GM23338 (cell line): ENCODE measurements at regions not wholly inside any gene's neighbourhood (a gene's known extent, or its start where the extent isn't known, plus 50 kb on each side); places are given as distances from the start of the nearest gene placed in this dataset.

ENCODE experiments used
- ATAC-seq: fragments of 200-7000 bp; cut with Tn5 transposase; 3 replicates; pipeline ENCODE4 v1.9.1; 2020
- DNase-seq: peaks from one replicate; pipeline ENCODE4 v3.0.0-alpha.2; 2015; ENCODE audit warnings: low spot score
- H2AFZ ChIP-seq: fragments of 200-600 bp; sonication (generic); 2 replicates; pipeline ENCODE4 v1.8.0; 2016; ENCODE audit warnings: antibody characterized with exemption, mild to moderate bottlenecking, moderate library complexity
- H3F3A ChIP-seq: fragments of 200-600 bp; sonication (generic); replicated peaks from 2 replicates; pipeline ENCODE4 v1.8.0; 2017; ENCODE audit warnings: antibody characterized with exemption, mixed run types, low read depth
- H3K27ac ChIP-seq: fragments of 200-600 bp; sonication (generic); 2 replicates; pipeline ENCODE4 v1.6.1; 2016; ENCODE audit warnings: low read depth
- H3K27me3 ChIP-seq: fragments of 200-600 bp; sonication (generic); 2 replicates; pipeline ENCODE4 v1.8.0; 2016; ENCODE audit warnings: mild to moderate bottlenecking, mixed run types, moderate library complexity; ENCODE audit not compliant: insufficient read depth
- H3K36me3 ChIP-seq: fragments of 200-600 bp; sonication (generic); 2 replicates; pipeline ENCODE4 v1.8.0; 2016; ENCODE audit warnings: mild to moderate bottlenecking; ENCODE audit not compliant: insufficient read depth
- H3K4me1 ChIP-seq: fragments of 200-600 bp; sonication (generic); 2 replicates; pipeline ENCODE4 v1.8.0; 2016; ENCODE audit warnings: mild to moderate bottlenecking, moderate library complexity; ENCODE audit not compliant: insufficient read depth
- H3K4me2 ChIP-seq: fragments of 200-600 bp; sonication (generic); 2 replicates; pipeline ENCODE4 v1.7.1; 2017; ENCODE audit warnings: mixed run types
- H3K4me3 ChIP-seq: fragments of 200-600 bp; sonication (generic); 2 replicates; pipeline ENCODE4 v1.6.1; 2016; ENCODE audit warnings: mixed run types
- H3K79me2 ChIP-seq: fragments of 200-600 bp; sonication (generic); replicated peaks from 2 replicates; pipeline ENCODE4 v1.8.0; 2017; ENCODE audit warnings: mild to moderate bottlenecking; ENCODE audit not compliant: insufficient read depth
- H3K9me2 ChIP-seq: fragments of 200-600 bp; sonication (generic); 2 replicates; pipeline ENCODE4 v1.8.0; 2017; ENCODE audit not compliant: insufficient read depth
- H4K20me1 ChIP-seq: fragments of 200-600 bp; sonication (generic); replicated peaks from 2 replicates; pipeline ENCODE4 v1.8.0; 2017; ENCODE audit warnings: mild to moderate bottlenecking; ENCODE audit not compliant: insufficient read depth
- H3K27ac Mint-ChIP-seq: 2 replicates; pipeline ENCODE4 v1.8.0; 2020; ENCODE audit warnings: inconsistent platforms, mild to moderate bottlenecking, moderate library complexity, mixed read lengths
- H3K27me3 Mint-ChIP-seq: 3 replicates; pipeline ENCODE4 v1.8.0; 2022; ENCODE audit warnings: low read depth, mild to moderate bottlenecking, moderate library complexity, mixed read lengths, inconsistent platforms; ENCODE audit not compliant: insufficient read depth, poor library complexity
- H3K36me3 Mint-ChIP-seq: 3 replicates; pipeline ENCODE4 v1.8.0; 2021; ENCODE audit warnings: low read depth, mild to moderate bottlenecking, inconsistent platforms, moderate library complexity, mixed read lengths
- H3K4me1 Mint-ChIP-seq: 3 replicates; pipeline ENCODE4 v1.8.0; 2020; ENCODE audit warnings: mild to moderate bottlenecking, inconsistent platforms, mixed read lengths
- H3K4me3 Mint-ChIP-seq: 3 replicates; pipeline ENCODE4 v1.8.0; 2021; ENCODE audit warnings: moderate library complexity, mild to moderate bottlenecking, inconsistent platforms, mixed read lengths
- H3K9me3 Mint-ChIP-seq: 3 replicates; pipeline ENCODE4 v1.8.0; 2020; ENCODE audit warnings: moderate library complexity, mild to moderate bottlenecking, inconsistent platforms, mixed read lengths
- CREB1 ChIP-seq: fragments of 250-450 bp; sonication (Bioruptor Pico); IDR thresholded peaks from 2 replicates; pipeline ENCODE4 v1.5.0; 2020; ENCODE audit warnings: low read depth, mild to moderate bottlenecking, moderate library complexity
- ETS1 ChIP-seq: IDR thresholded peaks from 2 replicates; pipeline ENCODE4 v1.6.1; 2016; ENCODE audit warnings: antibody characterized with exemption
- EZH2 ChIP-seq: fragments of 200-600 bp; sonication (generic); IDR thresholded peaks from one replicate; pipeline ENCODE4 v1.8.0; 2017; ENCODE audit warnings: antibody characterized with exemption, mild to moderate bottlenecking, low read depth; ENCODE audit not compliant: unreplicated experiment
- EZH2phosphoT487 ChIP-seq: fragments of 200-600 bp; sonication (generic); IDR thresholded peaks from one replicate; pipeline ENCODE4 v1.8.1; 2018; ENCODE audit warnings: antibody characterized with exemption; ENCODE audit not compliant: unreplicated experiment
- JUNB ChIP-seq: IDR thresholded peaks from one replicate; pipeline ENCODE4 v1.6.1; 2016; ENCODE audit warnings: antibody characterized with exemption; ENCODE audit not compliant: unreplicated experiment
- NANOG ChIP-seq: IDR thresholded peaks from 2 replicates; pipeline ENCODE4 v1.6.1; 2016; ENCODE audit warnings: antibody characterized with exemption, borderline replicate concordance
- POLR2AphosphoS5 ChIP-seq: IDR thresholded peaks from 2 replicates; pipeline ENCODE4 v1.6.1; 2016; ENCODE audit warnings: antibody characterized with exemption, low read depth
- STAT1 ChIP-seq: IDR thresholded peaks from one replicate; pipeline ENCODE4 v1.6.1; 2016; ENCODE audit warnings: antibody characterized with exemption; ENCODE audit not compliant: unreplicated experiment
- ZNF114 ChIP-seq: fragments of 250-450 bp; sonication (Bioruptor Pico); IDR thresholded peaks from 2 replicates; pipeline ENCODE4 v1.5.0; 2020; ENCODE audit warnings: mild to moderate bottlenecking, moderate library complexity
- ZNF331 ChIP-seq: fragments of 250-450 bp; sonication (Bioruptor Pico); IDR thresholded peaks from 2 replicates; pipeline ENCODE4 v1.5.0; 2020; ENCODE audit warnings: low read depth, mild to moderate bottlenecking, moderate library complexity
- TF ChIP-seq, protein P1 (sequence below): IDR thresholded peaks from one replicate; pipeline ENCODE4 v1.6.1; 2018; ENCODE audit warnings: antibody characterized with exemption; ENCODE audit not compliant: unreplicated experiment
- TF ChIP-seq, protein P2 (sequence below), 2 experiments: fragments of 200-600 bp in 1 of 2; sonication (generic) in 1 of 2; conservative IDR thresholded peaks; 2 replicates each; pipeline versions ENCODE4 v1.5.1 to v1.6.1; 2016 to 2017; ENCODE audit warnings: antibody characterized with exemption in 2 of 2, low read depth in 2 of 2, mild to moderate bottlenecking in 2 of 2, moderate library complexity in 1 of 2
- TF ChIP-seq, protein P3 (sequence below): fragments of 250-450 bp; sonication (Bioruptor Pico); IDR thresholded peaks from 2 replicates; pipeline ENCODE4 v1.5.0; 2020; ENCODE audit warnings: mild to moderate bottlenecking, moderate library complexity

GRCh38 chr5:106324356-106324755 is 1346.4 kb downstream of the EFNA5 start:
- no peaks in the 10 kb centered on the region for H3F3A ChIP-seq
- H3K36me3 Mint-ChIP-seq, result peaks cover 3% of the 10 kb centered on the region; the same call in 1 of the 3 replicates
- no peak overlapping the region for H2AFZ ChIP-seq
- 0 out of 2 replicates have a peak, but pooled peaks cover 4% of the 10 kb centered on the region for H3K9me2 ChIP-seq
- no peak overlapping the region for H3K27ac ChIP-seq
- no peak overlapping the region for H3K27ac Mint-ChIP-seq
- H3K27me3 Mint-ChIP-seq, result no peaks in the 10 kb centered on the region
- H3K36me3 ChIP-seq, result no peaks in the 10 kb centered on the region
- H3K27me3 ChIP-seq, result no peaks in the 10 kb centered on the region
- ATAC-seq (no peak), DNase-seq (no peak)
- no peak overlapping the region for H3K4me2 ChIP-seq
- no peaks in the 10 kb centered on the region for H3K4me1 ChIP-seq
- H3K79me2 ChIP-seq, result no peaks in the 10 kb centered on the region
- no peaks in the 10 kb centered on the region for H3K4me1 Mint-ChIP-seq
- H4K20me1 ChIP-seq, result no peaks in the 10 kb centered on the region
- no peak overlapping the region for H3K4me3 Mint-ChIP-seq
- H3K9me3 Mint-ChIP-seq, result peaks cover 5% of the 10 kb centered on the region; the same call in 1 of the 3 replicates
- no peak for TF ChIP-seq NANOG
- no peak for TF ChIP-seq JUNB
- no peak for TF ChIP-seq ETS1
- no peak for TF ChIP-seq POLR2AphosphoS5
- TF ChIP-seq, protein P1, sequence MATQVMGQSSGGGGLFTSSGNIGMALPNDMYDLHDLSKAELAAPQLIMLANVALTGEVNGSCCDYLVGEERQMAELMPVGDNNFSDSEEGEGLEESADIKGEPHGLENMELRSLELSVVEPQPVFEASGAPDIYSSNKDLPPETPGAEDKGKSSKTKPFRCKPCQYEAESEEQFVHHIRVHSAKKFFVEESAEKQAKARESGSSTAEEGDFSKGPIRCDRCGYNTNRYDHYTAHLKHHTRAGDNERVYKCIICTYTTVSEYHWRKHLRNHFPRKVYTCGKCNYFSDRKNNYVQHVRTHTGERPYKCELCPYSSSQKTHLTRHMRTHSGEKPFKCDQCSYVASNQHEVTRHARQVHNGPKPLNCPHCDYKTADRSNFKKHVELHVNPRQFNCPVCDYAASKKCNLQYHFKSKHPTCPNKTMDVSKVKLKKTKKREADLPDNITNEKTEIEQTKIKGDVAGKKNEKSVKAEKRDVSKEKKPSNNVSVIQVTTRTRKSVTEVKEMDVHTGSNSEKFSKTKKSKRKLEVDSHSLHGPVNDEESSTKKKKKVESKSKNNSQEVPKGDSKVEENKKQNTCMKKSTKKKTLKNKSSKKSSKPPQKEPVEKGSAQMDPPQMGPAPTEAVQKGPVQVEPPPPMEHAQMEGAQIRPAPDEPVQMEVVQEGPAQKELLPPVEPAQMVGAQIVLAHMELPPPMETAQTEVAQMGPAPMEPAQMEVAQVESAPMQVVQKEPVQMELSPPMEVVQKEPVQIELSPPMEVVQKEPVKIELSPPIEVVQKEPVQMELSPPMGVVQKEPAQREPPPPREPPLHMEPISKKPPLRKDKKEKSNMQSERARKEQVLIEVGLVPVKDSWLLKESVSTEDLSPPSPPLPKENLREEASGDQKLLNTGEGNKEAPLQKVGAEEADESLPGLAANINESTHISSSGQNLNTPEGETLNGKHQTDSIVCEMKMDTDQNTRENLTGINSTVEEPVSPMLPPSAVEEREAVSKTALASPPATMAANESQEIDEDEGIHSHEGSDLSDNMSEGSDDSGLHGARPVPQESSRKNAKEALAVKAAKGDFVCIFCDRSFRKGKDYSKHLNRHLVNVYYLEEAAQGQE, result no peak
- TF ChIP-seq CREB1 (CRISPR knock-in tag), result no peak
- TF ChIP-seq, protein P2, sequence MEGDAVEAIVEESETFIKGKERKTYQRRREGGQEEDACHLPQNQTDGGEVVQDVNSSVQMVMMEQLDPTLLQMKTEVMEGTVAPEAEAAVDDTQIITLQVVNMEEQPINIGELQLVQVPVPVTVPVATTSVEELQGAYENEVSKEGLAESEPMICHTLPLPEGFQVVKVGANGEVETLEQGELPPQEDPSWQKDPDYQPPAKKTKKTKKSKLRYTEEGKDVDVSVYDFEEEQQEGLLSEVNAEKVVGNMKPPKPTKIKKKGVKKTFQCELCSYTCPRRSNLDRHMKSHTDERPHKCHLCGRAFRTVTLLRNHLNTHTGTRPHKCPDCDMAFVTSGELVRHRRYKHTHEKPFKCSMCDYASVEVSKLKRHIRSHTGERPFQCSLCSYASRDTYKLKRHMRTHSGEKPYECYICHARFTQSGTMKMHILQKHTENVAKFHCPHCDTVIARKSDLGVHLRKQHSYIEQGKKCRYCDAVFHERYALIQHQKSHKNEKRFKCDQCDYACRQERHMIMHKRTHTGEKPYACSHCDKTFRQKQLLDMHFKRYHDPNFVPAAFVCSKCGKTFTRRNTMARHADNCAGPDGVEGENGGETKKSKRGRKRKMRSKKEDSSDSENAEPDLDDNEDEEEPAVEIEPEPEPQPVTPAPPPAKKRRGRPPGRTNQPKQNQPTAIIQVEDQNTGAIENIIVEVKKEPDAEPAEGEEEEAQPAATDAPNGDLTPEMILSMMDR (conservative IDR thresholded peaks at IDR 0.05; ENCODE audit: low read depth in 2 of 2), result no peak
- no peak for TF ChIP-seq ZNF114 (CRISPR knock-in tag)
- TF ChIP-seq, protein P3, sequence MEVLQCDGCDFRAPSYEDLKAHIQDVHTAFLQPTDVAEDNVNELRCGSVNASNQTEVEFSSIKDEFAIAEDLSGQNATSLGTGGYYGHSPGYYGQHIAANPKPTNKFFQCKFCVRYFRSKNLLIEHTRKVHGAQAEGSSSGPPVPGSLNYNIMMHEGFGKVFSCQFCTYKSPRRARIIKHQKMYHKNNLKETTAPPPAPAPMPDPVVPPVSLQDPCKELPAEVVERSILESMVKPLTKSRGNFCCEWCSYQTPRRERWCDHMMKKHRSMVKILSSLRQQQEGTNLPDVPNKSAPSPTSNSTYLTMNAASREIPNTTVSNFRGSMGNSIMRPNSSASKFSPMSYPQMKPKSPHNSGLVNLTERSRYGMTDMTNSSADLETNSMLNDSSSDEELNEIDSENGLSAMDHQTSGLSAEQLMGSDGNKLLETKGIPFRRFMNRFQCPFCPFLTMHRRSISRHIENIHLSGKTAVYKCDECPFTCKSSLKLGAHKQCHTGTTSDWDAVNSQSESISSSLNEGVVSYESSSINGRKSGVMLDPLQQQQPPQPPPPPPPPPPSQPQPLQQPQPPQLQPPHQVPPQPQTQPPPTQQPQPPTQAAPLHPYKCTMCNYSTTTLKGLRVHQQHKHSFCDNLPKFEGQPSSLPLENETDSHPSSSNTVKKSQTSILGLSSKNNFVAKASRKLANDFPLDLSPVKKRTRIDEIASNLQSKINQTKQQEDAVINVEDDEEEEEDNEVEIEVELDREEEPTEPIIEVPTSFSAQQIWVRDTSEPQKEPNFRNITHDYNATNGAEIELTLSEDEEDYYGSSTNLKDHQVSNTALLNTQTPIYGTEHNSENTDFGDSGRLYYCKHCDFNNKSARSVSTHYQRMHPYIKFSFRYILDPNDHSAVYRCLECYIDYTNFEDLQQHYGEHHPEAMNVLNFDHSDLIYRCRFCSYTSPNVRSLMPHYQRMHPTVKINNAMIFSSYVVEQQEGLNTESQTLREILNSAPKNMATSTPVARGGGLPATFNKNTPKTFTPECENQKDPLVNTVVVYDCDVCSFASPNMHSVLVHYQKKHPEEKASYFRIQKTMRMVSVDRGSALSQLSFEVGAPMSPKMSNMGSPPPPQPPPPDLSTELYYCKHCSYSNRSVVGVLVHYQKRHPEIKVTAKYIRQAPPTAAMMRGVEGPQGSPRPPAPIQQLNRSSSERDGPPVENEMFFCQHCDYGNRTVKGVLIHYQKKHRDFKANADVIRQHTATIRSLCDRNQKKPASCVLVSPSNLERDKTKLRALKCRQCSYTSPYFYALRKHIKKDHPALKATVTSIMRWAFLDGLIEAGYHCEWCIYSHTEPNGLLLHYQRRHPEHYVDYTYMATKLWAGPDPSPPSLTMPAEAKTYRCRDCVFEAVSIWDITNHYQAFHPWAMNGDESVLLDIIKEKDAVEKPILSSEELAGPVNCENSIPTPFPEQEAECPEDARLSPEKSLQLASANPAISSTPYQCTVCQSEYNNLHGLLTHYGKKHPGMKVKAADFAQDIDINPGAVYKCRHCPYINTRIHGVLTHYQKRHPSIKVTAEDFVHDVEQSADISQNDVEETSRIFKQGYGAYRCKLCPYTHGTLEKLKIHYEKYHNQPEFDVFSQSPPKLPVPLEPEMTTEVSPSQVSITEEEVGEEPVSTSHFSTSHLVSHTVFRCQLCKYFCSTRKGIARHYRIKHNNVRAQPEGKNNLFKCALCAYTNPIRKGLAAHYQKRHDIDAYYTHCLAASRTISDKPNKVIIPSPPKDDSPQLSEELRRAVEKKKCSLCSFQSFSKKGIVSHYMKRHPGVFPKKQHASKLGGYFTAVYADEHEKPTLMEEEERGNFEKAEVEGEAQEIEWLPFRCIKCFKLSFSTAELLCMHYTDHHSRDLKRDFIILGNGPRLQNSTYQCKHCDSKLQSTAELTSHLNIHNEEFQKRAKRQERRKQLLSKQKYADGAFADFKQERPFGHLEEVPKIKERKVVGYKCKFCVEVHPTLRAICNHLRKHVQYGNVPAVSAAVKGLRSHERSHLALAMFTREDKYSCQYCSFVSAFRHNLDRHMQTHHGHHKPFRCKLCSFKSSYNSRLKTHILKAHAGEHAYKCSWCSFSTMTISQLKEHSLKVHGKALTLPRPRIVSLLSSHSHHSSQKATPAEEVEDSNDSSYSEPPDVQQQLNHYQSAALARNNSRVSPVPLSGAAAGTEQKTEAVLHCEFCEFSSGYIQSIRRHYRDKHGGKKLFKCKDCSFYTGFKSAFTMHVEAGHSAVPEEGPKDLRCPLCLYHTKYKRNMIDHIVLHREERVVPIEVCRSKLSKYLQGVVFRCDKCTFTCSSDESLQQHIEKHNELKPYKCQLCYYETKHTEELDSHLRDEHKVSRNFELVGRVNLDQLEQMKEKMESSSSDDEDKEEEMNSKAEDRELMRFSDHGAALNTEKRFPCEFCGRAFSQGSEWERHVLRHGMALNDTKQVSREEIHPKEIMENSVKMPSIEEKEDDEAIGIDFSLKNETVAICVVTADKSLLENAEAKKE (CRISPR knock-in tag), result no peak
- TF ChIP-seq EZH2phosphoT487, result no peak
- no peak for TF ChIP-seq EZH2
- no peak for TF ChIP-seq STAT1
- no peak for TF ChIP-seq ZNF331 (CRISPR knock-in tag)
- H3K4me3 ChIP-seq, result no peak overlapping the region
